Activated T-cell treated with anti-CD3 and anti-CD28 coated beads, Interleukin-2, amount 50 U/mL, for 24 hours (primary cell): ENCODE measurements at regions not wholly inside any gene's neighbourhood (a gene's known extent, or its start where the extent isn't known, plus 50 kb on each side); places are given as distances from the start of the nearest gene placed in this dataset.

ENCODE experiments used
- DNase-seq: peaks from one replicate; pipeline ENCODE4 v3.0.0-alpha.2; 2020
- H3K27ac Mint-ChIP-seq: 2 replicates; pipeline ENCODE4 v1.8.0; 2020; ENCODE audit warnings: mild to moderate bottlenecking, mixed read lengths
- H3K27me3 Mint-ChIP-seq: 2 replicates; pipeline ENCODE4 v1.8.0; 2020; ENCODE audit warnings: mixed read lengths
- H3K36me3 Mint-ChIP-seq: 2 replicates; pipeline ENCODE4 v1.8.0; 2020; ENCODE audit warnings: low read depth, mixed read lengths
- H3K4me1 Mint-ChIP-seq: 2 replicates; pipeline ENCODE4 v1.8.0; 2020; ENCODE audit warnings: low read depth, mixed read lengths
- H3K4me3 Mint-ChIP-seq: 2 replicates; pipeline ENCODE4 v1.8.0; 2020; ENCODE audit warnings: mild to moderate bottlenecking, moderate library complexity, mixed read lengths
- H3K9me3 Mint-ChIP-seq: 2 replicates; pipeline ENCODE4 v1.8.0; 2020; ENCODE audit warnings: mixed read lengths

GRCh38 chr12:107402041-107403022, 283.3 kb upstream of the PWP1 start:
- H3K27ac Mint-ChIP-seq: no peak overlapping the region
- H3K4me3 Mint-ChIP-seq: no peak overlapping the region
- peaks cover 31% of the 10 kb centered on the region for H3K4me1 Mint-ChIP-seq
- no peaks in the 10 kb centered on the region for H3K36me3 Mint-ChIP-seq
- no peaks in the 10 kb centered on the region for H3K27me3 Mint-ChIP-seq
- peak; percentile 70 for DNase-seq
- no peaks in the 10 kb centered on the region for H3K9me3 Mint-ChIP-seq

GRCh38 chr12:107404981-107405380, 280.6 kb upstream of the PWP1 start:
- Mint-ChIP-seq H3K27ac (no peak overlapping the region), H3K9me3 (no peaks in the 10 kb centered on the region), H3K36me3 (no peaks in the 10 kb centered on the region), H3K27me3 (no peaks in the 10 kb centered on the region), H3K4me3 (no peak overlapping the region), H3K4me1 (peaks cover 16% of the 10 kb centered on the region)
- DNase-seq: no peak

- Mint-ChIP-seq H3K4me3 (no peak overlapping the region), H3K4me1 (peaks cover 14% of the 10 kb centered on the region), H3K9me3 (no peaks in the 10 kb centered on the region), H3K36me3 (no peaks in the 10 kb centered on the region), H3K27me3 (no peaks in the 10 kb centered on the region), H3K27ac (no peak overlapping the region)
- DNase-seq: no peak
Measured at GRCh38 chr12:107405436-107405835, 280.2 kb upstream of the PWP1 start.

- H3K4me3 Mint-ChIP-seq: no peak overlapping the region
- H3K36me3 Mint-ChIP-seq: no peaks in the 10 kb centered on the region
- H3K4me1 Mint-ChIP-seq: peaks cover 6% of the 10 kb centered on the region
- H3K27ac Mint-ChIP-seq: no peak overlapping the region
- no peak for DNase-seq
- H3K27me3 Mint-ChIP-seq: no peaks in the 10 kb centered on the region
- H3K9me3 Mint-ChIP-seq: no peaks in the 10 kb centered on the region
Measured at GRCh38 chr12:107406932-107407331, 278.7 kb upstream of the PWP1 start.

GRCh38 chr12:107411792-107412535, 273.6 kb upstream of the PWP1 start:
- peaks cover 2% of the 10 kb centered on the region for H3K4me1 Mint-ChIP-seq
- no peaks in the 10 kb centered on the region for H3K36me3 Mint-ChIP-seq
- H3K4me3 Mint-ChIP-seq: no peak overlapping the region
- no peak overlapping the region for H3K27ac Mint-ChIP-seq
- H3K27me3 Mint-ChIP-seq: no peaks in the 10 kb centered on the region
- H3K9me3 Mint-ChIP-seq: no peaks in the 10 kb centered on the region
- DNase-seq: no peak

- H3K27ac Mint-ChIP-seq: no peak overlapping the region
- peaks cover 5% of the 10 kb centered on the region for H3K36me3 Mint-ChIP-seq
- no peak overlapping the region for H3K4me3 Mint-ChIP-seq
- no peak for DNase-seq
- H3K27me3 Mint-ChIP-seq: no peaks in the 10 kb centered on the region
- H3K4me1 Mint-ChIP-seq: peaks cover 2% of the 10 kb centered on the region
- peaks cover 5% of the 10 kb centered on the region for H3K9me3 Mint-ChIP-seq
Measured at GRCh38 chr12:107415071-107415470, 270.5 kb upstream of the PWP1 start.

- no peak overlapping the region for H3K27ac Mint-ChIP-seq
- DNase-seq: no peak
- H3K27me3 Mint-ChIP-seq: no peaks in the 10 kb centered on the region
- no peak overlapping the region for H3K4me3 Mint-ChIP-seq
- H3K9me3 Mint-ChIP-seq: peaks cover 5% of the 10 kb centered on the region
- peaks cover 2% of the 10 kb centered on the region for H3K4me1 Mint-ChIP-seq
- peaks cover 8% of the 10 kb centered on the region for H3K36me3 Mint-ChIP-seq
Measured at GRCh38 chr12:107415834-107416233, 269.8 kb upstream of the PWP1 start.

- no peaks in the 10 kb centered on the region for H3K27me3 Mint-ChIP-seq
- no peak overlapping the region for H3K4me3 Mint-ChIP-seq
- DNase-seq: no peak
- peaks cover 8% of the 10 kb centered on the region for H3K36me3 Mint-ChIP-seq
- peaks cover 5% of the 10 kb centered on the region for H3K9me3 Mint-ChIP-seq
- H3K27ac Mint-ChIP-seq: no peak overlapping the region
- H3K4me1 Mint-ChIP-seq: peaks cover 2% of the 10 kb centered on the region
Measured at GRCh38 chr12:107417004-107417403, 268.6 kb upstream of the PWP1 start.

- Mint-ChIP-seq H3K36me3 (peaks cover 10% of the 10 kb centered on the region), H3K27ac (no peak overlapping the region), H3K4me3 (no peak overlapping the region), H3K27me3 (no peaks in the 10 kb centered on the region), H3K4me1 (peaks cover 2% of the 10 kb centered on the region), H3K9me3 (peaks cover 5% of the 10 kb centered on the region)
- no peak for DNase-seq
Measured at GRCh38 chr12:107418981-107419380, 266.6 kb upstream of the PWP1 start.

GRCh38 chr12:107423531-107423930, 262.1 kb upstream of the PWP1 start:
- no peak overlapping the region for H3K4me3 Mint-ChIP-seq
- H3K27ac Mint-ChIP-seq: no peak overlapping the region
- H3K9me3 Mint-ChIP-seq: peaks cover 5% of the 10 kb centered on the region
- no peaks in the 10 kb centered on the region for H3K27me3 Mint-ChIP-seq
- H3K4me1 Mint-ChIP-seq: peaks cover under 1% of the 10 kb centered on the region
- DNase-seq: no peak
- H3K36me3 Mint-ChIP-seq: peaks cover 15% of the 10 kb centered on the region

- no peak overlapping the region for H3K4me3 Mint-ChIP-seq
- H3K27ac Mint-ChIP-seq: no peak overlapping the region
Measured at GRCh38 chr12:107429006-107429705, 256.4 kb upstream of the PWP1 start.

GRCh38 chr12:107431942-107432341, 253.7 kb upstream of the PWP1 start:
- Mint-ChIP-seq H3K36me3 (peaks cover 3% of the 10 kb centered on the region), H3K9me3 (no peaks in the 10 kb centered on the region), H3K4me3 (no peak overlapping the region), H3K27me3 (no peaks in the 10 kb centered on the region), H3K27ac (no peak overlapping the region), H3K4me1 (peaks cover 20% of the 10 kb centered on the region)
- no peak for DNase-seq

More at GRCh38 chr12:107429006-107429705, 256.4 kb upstream of the PWP1 start:
- no peak for DNase-seq
- peaks cover 20% of the 10 kb centered on the region for H3K4me1 Mint-ChIP-seq
- H3K27me3 Mint-ChIP-seq: no peaks in the 10 kb centered on the region
- H3K36me3 Mint-ChIP-seq: peaks cover 5% of the 10 kb centered on the region
- H3K9me3 Mint-ChIP-seq: no peaks in the 10 kb centered on the region

- H3K36me3 Mint-ChIP-seq: no peaks in the 10 kb centered on the region
- no peaks in the 10 kb centered on the region for H3K9me3 Mint-ChIP-seq
- H3K27ac Mint-ChIP-seq: no peak overlapping the region
Measured at GRCh38 chr12:107435072-107435471, 250.5 kb upstream of the PWP1 start.

GRCh38 chr12:107435520-107435919, 250.1 kb upstream of the PWP1 start:
- no peaks in the 10 kb centered on the region for H3K36me3 Mint-ChIP-seq
- H3K4me3 Mint-ChIP-seq: no peak overlapping the region
- H3K9me3 Mint-ChIP-seq: no peaks in the 10 kb centered on the region
- no peak overlapping the region for H3K27ac Mint-ChIP-seq
- no peaks in the 10 kb centered on the region for H3K27me3 Mint-ChIP-seq
- H3K4me1 Mint-ChIP-seq: peaks cover 26% of the 10 kb centered on the region
- DNase-seq: no peak

More at GRCh38 chr12:107435072-107435471, 250.5 kb upstream of the PWP1 start:
- DNase-seq: no peak
- H3K4me3 Mint-ChIP-seq: no peak overlapping the region
- no peaks in the 10 kb centered on the region for H3K27me3 Mint-ChIP-seq
- peaks cover 26% of the 10 kb centered on the region for H3K4me1 Mint-ChIP-seq
